IPS-20b (cell line): ENCODE measurements at regions not wholly inside any gene's neighbourhood (a gene's known extent, or its start where the extent isn't known, plus 50 kb on each side); places are given as distances from the start of the nearest gene placed in this dataset.

Experiments used
- H3K27ac ChIP-seq: one replicate; pipeline ENCODE4 v1.5.1; 2013; ENCODE audit warnings: low read length
- H3K27me3 ChIP-seq: 2 replicates; pipeline ENCODE4 v1.6.1; 2013; ENCODE audit warnings: mild to moderate bottlenecking, low read length, inconsistent platforms; ENCODE audit not compliant: insufficient read depth
- H3K36me3 ChIP-seq: 2 replicates; pipeline ENCODE4 v1.6.1; 2013; ENCODE audit warnings: low read depth, mild to moderate bottlenecking, inconsistent platforms, low read length, moderate library complexity; ENCODE audit not compliant: insufficient read depth
- H3K4me1 ChIP-seq: 2 replicates; pipeline ENCODE4 v1.6.1; 2013; ENCODE audit warnings: mild to moderate bottlenecking, control low read depth, inconsistent platforms, low read length, moderate library complexity; ENCODE audit not compliant: insufficient read depth
- H3K4me3 ChIP-seq: 2 replicates; pipeline ENCODE4 v1.5.1; 2013; ENCODE audit warnings: mild to moderate bottlenecking, low read length, inconsistent platforms
- H3K9ac ChIP-seq: 2 replicates; pipeline ENCODE4 v1.6.1; 2013; ENCODE audit warnings: low read depth, mild to moderate bottlenecking, inconsistent platforms, low read length, moderate library complexity
- H3K9me3 ChIP-seq: 2 replicates; pipeline ENCODE4 v1.6.1; 2013; ENCODE audit warnings: mild to moderate bottlenecking, low read depth, low read length, inconsistent platforms; ENCODE audit not compliant: insufficient read depth

DNA sequence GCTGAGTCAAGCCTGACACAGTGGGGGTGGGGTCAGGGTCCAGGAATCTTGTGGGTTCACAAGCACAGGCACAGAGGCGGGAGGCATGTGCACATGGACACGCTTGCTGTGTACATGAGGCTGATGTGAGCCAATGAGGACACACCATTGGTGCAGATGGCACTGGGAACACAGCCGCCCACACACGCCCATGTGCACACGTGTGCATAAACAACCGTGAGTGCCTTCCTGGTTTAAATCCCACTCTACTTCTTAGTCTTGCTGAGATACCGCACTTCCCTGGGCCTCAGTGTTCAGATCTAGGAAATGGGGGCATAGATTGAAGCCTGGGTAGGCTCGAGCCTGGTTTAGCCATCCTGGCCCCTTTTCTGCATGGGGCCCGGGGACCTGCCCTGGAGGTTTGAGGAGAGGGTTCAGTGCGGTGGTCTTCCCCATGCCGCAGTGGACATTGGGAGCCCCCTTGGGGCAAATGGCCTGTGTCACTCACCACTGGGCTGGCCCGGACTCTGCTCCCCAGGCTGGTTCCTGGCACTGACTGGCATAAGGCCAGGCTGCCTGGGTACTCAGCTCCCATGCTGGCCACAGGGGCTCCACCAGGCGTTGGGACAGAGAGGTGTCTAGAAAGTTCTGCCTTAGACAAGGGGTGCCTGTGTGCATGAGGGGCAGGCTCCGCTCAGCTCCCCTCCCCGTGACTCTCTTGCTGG, 60.2 kb downstream of the CEBPB start:
- Histone ChIP-seq H3K4me1 (no peaks in the 10 kb centered on the region), H3K4me3 (no peak overlapping the region), H3K27me3 (no peaks in the 10 kb centered on the region), H3K9me3 (no peaks in the 10 kb centered on the region), H3K27ac (no peak overlapping the region), H3K9ac (no peak overlapping the region), H3K36me3 (no peaks in the 10 kb centered on the region)

- Histone ChIP-seq H3K9me3 (no peaks in the 10 kb centered on the region), H3K27ac (no peak overlapping the region), H3K36me3 (no peaks in the 10 kb centered on the region), H3K9ac (no peak overlapping the region), H3K4me1 (no peaks in the 10 kb centered on the region), H3K4me3 (no peak overlapping the region), H3K27me3 (no peaks in the 10 kb centered on the region)
These were observed 60.7 kb downstream of the CEBPB start for GRCh38 chr20:50251383-50251748.

DNA sequence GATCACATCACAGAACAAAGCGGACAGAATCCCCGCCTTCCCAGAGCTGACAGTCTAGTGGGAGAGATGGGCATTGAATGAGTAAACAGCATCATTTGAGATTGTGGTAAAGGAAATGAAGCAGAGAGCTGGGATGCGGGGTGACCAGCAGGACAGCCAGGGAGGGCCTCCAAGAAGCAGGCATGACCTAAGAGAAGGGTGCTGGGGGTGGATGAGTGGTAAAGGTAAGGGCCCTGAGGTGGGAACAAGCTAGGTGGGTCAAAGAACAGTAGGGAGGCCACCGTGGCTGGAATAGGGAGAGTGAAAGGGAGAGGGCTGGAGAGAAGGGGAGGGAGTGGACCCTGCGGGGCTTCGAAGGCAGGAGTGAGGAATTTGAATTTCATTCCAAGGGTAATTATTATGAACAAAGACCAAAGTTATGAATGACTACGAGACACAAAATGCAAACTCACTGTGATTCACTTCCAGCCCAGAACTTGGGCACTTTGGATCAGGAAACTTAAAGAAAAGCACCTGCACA, 61.4 kb downstream of the CEBPB start:
- no peak overlapping the region for H3K4me3 ChIP-seq
- no peaks in the 10 kb centered on the region for H3K27me3 ChIP-seq
- H3K4me1 ChIP-seq = no peaks in the 10 kb centered on the region
- H3K27ac ChIP-seq = no peak overlapping the region
- H3K9me3 ChIP-seq = no peaks in the 10 kb centered on the region
- no peaks in the 10 kb centered on the region for H3K36me3 ChIP-seq
- H3K9ac ChIP-seq = no peak overlapping the region

- no peaks in the 10 kb centered on the region for H3K27me3 ChIP-seq
- H3K9me3 ChIP-seq = no peaks in the 10 kb centered on the region
- H3K9ac ChIP-seq = peak overlapping the region; percentile 11; the same call in 1 of the 2 replicates
- H3K36me3 ChIP-seq = no peaks in the 10 kb centered on the region
- H3K4me1 ChIP-seq = no peaks in the 10 kb centered on the region
- H3K27ac ChIP-seq = no peak overlapping the region
- H3K4me3 ChIP-seq = no peak overlapping the region
These were observed 62.1 kb downstream of the CEBPB start for GRCh38 chr20:50252701-50253100.

GRCh38 chr20:50253101-50253500, 62.5 kb downstream of the CEBPB start:
- Histone ChIP-seq H3K36me3 (no peaks in the 10 kb centered on the region), H3K4me3 (no peak overlapping the region), H3K9ac (peak overlapping the region; percentile 11; the same call in 1 of the 2 replicates), H3K4me1 (no peaks in the 10 kb centered on the region), H3K9me3 (no peaks in the 10 kb centered on the region), H3K27ac (no peak overlapping the region), H3K27me3 (no peaks in the 10 kb centered on the region)

GRCh38 chr20:50254466-50255079, 63.9 kb downstream of the CEBPB start:
- H3K9me3 ChIP-seq = no peaks in the 10 kb centered on the region
- H3K36me3 ChIP-seq = no peaks in the 10 kb centered on the region
- H3K4me3 ChIP-seq = no peak overlapping the region
- H3K4me1 ChIP-seq = no peaks in the 10 kb centered on the region
- no peaks in the 10 kb centered on the region for H3K27me3 ChIP-seq
- no peak overlapping the region for H3K27ac ChIP-seq
- no peak overlapping the region for H3K9ac ChIP-seq

DNA sequence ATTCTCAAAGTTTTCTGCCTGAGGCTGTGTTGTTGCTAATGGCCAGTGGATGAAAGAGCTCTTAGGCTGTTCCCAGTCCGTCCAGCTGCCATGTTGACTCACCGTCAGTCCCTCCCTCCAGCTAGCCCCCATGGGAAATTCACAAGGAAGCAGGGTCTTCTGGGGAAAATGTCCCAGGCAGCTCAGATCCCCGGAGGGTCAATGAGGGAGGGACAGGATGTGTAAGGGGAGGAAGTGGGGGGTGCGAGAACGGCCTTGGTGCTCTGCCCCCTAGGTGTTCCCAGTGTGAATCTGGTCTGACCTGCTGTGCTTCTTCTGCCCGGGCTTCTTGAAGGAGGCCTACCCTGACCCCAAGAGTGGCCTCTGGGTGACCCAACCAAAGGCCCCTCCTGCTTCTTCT, 65.9 kb downstream of the CEBPB start:
- Histone ChIP-seq H3K4me3 (no peak overlapping the region), H3K9me3 (no peaks in the 10 kb centered on the region), H3K27ac (no peak overlapping the region), H3K36me3 (no peaks in the 10 kb centered on the region), H3K4me1 (no peaks in the 10 kb centered on the region), H3K27me3 (no peaks in the 10 kb centered on the region), H3K9ac (no peak overlapping the region)

DNA sequence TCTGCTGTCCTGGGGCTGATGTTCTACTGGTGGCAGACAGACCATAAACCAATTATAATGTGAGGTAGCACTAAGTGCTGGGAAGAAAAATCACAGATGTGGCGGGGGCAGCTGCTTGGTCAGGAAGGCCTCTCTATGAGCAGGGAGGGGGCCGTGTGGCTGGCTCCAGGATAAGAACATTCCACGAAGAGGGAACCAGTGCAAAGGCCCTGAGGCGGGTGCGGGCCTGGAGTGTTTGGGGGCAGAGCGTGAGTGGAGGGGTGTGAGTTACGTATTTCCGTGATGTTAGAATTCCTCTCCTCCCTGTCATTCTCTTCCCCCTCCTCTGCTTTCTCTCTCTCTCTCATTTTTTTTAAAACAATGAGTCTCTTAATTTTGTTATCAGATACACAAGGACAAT, 67.2 kb downstream of the CEBPB start:
- Histone ChIP-seq H3K36me3 (no peaks in the 10 kb centered on the region), H3K9me3 (no peaks in the 10 kb centered on the region), H3K9ac (no peak overlapping the region), H3K27ac (no peak overlapping the region), H3K4me3 (no peak overlapping the region), H3K27me3 (no peaks in the 10 kb centered on the region), H3K4me1 (no peaks in the 10 kb centered on the region)

DNA sequence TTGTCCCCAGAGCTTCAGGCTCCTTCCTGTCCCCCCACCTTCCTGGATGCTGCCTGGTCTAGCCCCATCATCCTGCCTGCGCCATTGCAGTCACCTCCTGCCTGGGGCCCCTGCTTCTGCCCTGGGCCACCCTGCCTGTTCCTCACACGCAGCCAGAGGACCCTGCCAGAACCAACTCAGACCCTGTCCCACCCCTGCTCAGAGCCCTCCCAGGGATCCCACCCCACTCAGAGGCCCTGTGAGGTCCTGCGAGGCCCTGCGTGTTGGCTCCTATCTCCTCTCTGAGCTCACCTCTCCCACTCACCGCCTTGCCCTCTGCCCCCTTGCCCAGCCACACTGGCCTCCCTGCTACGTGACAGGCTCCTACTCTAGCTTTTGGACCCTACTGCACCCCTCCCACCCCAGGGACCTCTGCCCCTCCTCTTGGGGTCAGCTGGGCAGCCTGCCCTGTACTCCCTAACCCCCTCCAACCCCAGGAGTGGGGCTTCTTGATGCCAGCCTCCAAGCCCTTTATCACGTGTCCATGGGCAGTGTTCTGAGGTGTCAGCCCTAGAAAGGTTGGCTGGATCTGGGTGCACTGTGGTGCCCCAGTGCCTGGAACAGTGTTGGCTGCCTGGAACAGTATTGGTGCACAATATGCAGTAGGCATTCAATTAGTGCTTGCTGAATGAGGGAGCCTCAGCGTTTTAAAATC, 68.3 kb downstream of the CEBPB start:
- Histone ChIP-seq H3K4me3 (no peak overlapping the region), H3K27ac (no peak overlapping the region), H3K36me3 (no peaks in the 10 kb centered on the region), H3K9me3 (no peaks in the 10 kb centered on the region), H3K9ac (no peak overlapping the region), H3K27me3 (no peaks in the 10 kb centered on the region), H3K4me1 (no peaks in the 10 kb centered on the region)

DNA sequence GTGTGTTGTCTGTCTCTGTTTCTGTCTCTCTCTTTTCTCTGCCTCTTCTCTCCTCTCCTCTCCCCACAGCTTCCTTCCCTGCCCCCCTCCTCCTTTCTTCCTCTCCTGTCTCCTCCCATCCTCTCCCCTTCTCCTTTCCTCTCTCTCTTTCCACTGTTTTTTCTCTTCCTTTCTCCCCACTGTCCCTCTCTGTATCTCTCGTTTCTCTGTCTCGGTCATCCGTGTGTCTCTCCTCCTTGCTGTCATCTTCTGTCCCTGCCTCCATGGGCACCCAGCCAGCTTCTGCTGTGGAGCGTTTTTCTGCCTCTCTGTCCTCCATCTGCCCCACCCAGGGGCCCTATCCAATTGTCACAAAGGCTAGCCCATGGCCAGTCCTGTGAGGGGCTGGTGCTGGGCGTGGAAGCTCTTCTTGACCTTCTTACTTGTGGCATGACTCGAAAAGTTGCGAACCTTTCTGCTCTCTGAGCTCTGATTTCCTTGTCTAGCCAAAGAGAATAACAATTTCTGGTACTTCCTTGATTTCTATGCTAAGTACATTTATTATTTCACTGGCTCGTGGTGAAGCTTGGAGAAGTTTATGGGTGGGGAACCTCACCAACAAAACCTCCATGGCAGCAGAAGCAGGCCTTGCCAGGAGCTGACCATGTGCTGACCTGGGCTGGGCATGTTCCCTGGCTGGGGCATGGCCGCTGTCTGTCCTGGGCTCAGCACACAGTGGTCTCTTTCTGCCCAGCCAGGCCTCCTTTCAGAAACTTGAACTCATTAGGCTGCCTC, 69.3 kb downstream of the CEBPB start:
- no peak overlapping the region for H3K4me3 ChIP-seq
- H3K9me3 ChIP-seq = no peaks in the 10 kb centered on the region
- no peaks in the 10 kb centered on the region for H3K27me3 ChIP-seq
- no peak overlapping the region for H3K9ac ChIP-seq
- no peak overlapping the region for H3K27ac ChIP-seq
- H3K4me1 ChIP-seq = no peaks in the 10 kb centered on the region
- H3K36me3 ChIP-seq = no peaks in the 10 kb centered on the region

DNA sequence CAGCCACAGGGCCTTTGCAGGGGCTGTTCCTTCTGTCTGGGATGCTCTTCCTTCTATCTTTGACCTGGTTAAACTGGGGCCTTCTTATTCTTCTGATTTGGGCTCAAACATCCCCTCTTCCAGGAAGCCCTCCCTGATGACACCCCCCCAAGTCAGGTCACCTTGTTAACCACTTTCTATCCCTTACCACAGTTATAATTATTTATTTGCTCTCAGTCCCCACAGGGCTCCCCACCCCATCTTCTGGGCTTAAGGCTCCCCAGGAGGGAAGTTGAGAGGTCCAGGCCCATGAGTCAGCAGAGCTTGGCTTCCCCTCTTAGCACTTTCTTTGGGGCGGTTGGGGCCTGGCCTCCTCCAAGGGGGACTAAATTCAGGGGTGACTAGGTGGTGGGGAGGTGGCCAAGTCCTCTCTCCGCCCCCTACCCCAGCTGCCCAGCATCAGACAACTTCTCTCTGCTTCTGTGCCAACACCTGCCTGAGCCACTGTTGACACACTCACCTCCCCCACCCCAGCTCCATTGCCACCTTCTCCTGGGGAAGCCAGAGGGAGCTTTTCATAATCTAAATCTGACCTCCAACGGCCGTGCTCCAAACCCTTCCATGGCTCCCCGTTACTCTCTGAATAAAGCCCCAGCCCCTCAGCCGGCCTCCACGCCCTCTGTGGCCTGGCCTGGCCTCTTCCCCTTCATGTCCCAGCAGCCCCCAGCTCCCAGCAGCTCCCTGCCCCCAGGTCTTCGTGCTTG, 70.0 kb downstream of the CEBPB start:
- Histone ChIP-seq H3K36me3 (no peaks in the 10 kb centered on the region), H3K9ac (no peak overlapping the region), H3K9me3 (no peaks in the 10 kb centered on the region), H3K4me3 (no peak overlapping the region), H3K27ac (no peak overlapping the region), H3K4me1 (no peaks in the 10 kb centered on the region), H3K27me3 (no peaks in the 10 kb centered on the region)
